ENCODE measurements at regions not wholly inside any gene's neighbourhood (a gene's known extent, or its start where the extent isn't known, plus 50 kb on each side); places are given as distances from the start of the nearest gene placed in this dataset.

DNA sequence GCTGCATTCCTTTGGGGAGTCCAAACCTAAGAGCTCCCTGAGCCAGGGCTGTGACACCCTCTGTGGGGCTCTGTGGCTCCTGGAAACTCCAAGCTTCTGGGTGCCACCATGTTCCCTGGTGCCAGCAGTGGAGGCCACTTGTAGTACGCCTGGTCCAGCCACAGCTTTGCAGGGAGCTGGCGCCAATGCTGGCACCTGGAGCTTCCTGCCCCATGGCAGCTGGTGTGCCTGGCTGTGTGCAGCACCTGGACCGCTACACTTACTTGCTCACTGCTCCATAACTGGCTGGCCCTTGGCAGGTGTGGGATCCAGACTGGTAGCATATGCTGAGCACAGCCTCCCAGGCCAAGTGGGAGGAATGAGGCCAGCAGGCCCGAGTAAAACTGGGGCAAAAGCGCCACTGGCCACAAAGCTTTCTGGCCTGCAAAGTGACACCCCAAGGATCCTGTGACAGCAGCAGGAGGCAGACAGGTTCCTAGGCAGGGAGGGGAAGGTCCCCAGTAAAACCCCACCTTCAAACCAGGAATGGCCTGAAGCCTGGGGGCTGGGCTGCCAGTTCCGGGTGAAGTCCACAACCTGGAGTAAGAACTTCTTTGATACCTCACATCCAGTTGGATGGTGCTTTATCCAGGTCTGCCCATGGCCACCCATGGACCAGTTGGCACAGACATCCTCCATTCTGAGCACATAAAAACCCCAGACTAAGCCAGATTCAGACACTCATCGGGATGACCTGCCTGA, 461.0 kb downstream of the TBC1D32 start:
- no peak for DNase-seq (ENCODE audit: low spot score)
- Mint-ChIP-seq H3K36me3 (ENCODE audit: low read depth, unreplicated experiment) (no peaks in the 10 kb centered on the region), H3K27ac (ENCODE audit: unreplicated experiment) (no peak overlapping the region), H3K4me1 (ENCODE audit: unreplicated experiment) (no peaks in the 10 kb centered on the region), H3K9me3 (ENCODE audit: unreplicated experiment) (no peaks in the 10 kb centered on the region), H3K4me3 (ENCODE audit: unreplicated experiment) (no peak overlapping the region), H3K27me3 (ENCODE audit: unreplicated experiment) (peaks cover 2% of the 10 kb centered on the region)
- TF ChIP-seq, protein P1, sequence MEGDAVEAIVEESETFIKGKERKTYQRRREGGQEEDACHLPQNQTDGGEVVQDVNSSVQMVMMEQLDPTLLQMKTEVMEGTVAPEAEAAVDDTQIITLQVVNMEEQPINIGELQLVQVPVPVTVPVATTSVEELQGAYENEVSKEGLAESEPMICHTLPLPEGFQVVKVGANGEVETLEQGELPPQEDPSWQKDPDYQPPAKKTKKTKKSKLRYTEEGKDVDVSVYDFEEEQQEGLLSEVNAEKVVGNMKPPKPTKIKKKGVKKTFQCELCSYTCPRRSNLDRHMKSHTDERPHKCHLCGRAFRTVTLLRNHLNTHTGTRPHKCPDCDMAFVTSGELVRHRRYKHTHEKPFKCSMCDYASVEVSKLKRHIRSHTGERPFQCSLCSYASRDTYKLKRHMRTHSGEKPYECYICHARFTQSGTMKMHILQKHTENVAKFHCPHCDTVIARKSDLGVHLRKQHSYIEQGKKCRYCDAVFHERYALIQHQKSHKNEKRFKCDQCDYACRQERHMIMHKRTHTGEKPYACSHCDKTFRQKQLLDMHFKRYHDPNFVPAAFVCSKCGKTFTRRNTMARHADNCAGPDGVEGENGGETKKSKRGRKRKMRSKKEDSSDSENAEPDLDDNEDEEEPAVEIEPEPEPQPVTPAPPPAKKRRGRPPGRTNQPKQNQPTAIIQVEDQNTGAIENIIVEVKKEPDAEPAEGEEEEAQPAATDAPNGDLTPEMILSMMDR (IDR thresholded peaks at IDR 0.05; ENCODE audit: unreplicated experiment), result no peak

DNA sequence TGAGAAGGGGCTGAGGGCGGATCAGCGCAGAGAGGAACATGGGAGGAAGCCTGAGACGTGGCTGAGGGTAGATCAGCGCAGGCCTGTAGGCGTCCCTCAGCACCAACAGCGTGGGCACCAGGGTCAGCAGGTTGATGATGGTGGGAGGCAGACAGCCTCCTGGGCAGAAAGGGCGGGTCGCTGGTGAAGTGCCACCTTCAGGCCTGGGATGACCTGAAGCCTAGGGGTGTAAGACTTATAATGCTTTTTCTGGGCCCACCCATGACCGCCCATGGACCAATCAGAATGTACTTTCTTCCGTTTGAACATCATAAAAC, 462.1 kb downstream of the TBC1D32 start:
- Mint-ChIP-seq H3K4me1 (ENCODE audit: unreplicated experiment) (no peaks in the 10 kb centered on the region), H3K36me3 (ENCODE audit: low read depth, unreplicated experiment) (no peaks in the 10 kb centered on the region), H3K27me3 (ENCODE audit: unreplicated experiment) (peaks cover 2% of the 10 kb centered on the region), H3K9me3 (ENCODE audit: unreplicated experiment) (no peaks in the 10 kb centered on the region), H3K27ac (ENCODE audit: unreplicated experiment) (no peak overlapping the region), H3K4me3 (ENCODE audit: unreplicated experiment) (no peak overlapping the region)
- no peak for DNase-seq (ENCODE audit: low spot score)
- TF ChIP-seq, protein P1 (IDR thresholded peaks at IDR 0.05; ENCODE audit: unreplicated experiment), result no peak

DNA sequence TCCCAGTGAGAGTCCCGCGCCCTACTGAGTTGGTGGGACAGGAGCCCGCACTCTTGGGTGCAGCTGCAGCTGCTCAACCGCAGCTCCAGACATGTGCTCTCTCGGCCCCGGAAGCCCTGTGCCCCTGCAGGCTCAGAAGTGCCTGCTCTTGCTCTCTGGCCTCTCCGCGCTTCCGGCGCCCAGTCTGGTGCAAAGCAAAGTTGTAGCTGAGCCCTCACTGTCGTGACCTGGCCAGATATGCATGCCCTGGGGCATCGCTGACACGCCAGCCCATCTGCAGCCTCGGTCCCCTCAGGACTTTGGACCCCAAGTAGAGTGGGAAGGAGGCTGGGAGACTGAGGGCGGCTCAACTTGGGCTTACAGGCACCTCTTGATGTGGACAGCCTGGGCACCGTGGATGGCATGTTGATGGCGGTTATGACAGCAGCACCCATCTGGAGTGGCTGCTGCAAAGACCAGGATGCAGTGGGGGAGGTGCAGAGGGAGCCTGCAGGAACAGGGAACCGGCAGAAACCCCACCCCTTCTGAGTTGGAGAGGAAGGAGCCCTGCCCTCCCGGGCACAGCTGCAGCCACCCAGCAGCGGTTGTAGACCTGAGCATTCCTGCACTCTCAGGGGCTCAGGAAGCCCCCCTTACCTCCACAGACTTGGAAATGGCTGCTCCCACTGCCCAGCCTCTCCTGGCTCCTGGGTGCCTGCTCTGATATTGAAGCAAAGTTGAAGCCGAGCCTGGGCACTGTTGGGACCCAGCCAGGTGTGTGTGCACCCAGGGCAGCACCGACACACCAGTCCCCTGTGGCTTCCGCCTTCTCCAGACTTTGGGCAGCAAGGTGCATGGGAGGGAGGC, 462.6 kb downstream of the TBC1D32 start:
- H3K4me3 Mint-ChIP-seq (ENCODE audit: unreplicated experiment), result no peak overlapping the region
- H3K27me3 Mint-ChIP-seq (ENCODE audit: unreplicated experiment), result peaks cover 2% of the 10 kb centered on the region
- no peak for DNase-seq (ENCODE audit: low spot score)
- H3K27ac Mint-ChIP-seq (ENCODE audit: unreplicated experiment), result no peak overlapping the region
- no peaks in the 10 kb centered on the region for H3K36me3 Mint-ChIP-seq (ENCODE audit: low read depth, unreplicated experiment)
- TF ChIP-seq, protein P1 (IDR thresholded peaks at IDR 0.05; ENCODE audit: unreplicated experiment), result no peak
- H3K9me3 Mint-ChIP-seq (ENCODE audit: unreplicated experiment), result no peaks in the 10 kb centered on the region
- no peaks in the 10 kb centered on the region for H3K4me1 Mint-ChIP-seq (ENCODE audit: unreplicated experiment)

DNA sequence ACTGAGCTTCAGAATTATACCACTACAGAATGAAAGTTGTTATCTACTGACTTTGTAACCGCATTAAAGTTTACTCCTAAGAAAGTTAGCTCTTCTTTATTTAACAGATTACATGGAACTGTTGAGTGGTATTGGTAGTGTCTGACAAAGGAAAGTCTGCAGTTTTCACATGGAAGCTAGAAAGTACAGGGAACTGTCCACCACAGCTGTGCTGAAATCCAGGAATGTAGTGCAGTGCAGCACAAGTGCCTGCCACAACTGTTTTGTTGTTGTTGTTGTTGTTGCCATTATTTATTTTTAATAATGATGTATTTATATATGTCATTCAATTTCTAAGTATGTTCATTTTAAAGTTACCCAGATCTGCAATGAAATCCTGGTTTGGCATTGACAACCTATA, 464.9 kb downstream of the TBC1D32 start:
- no peaks in the 10 kb centered on the region for H3K36me3 Mint-ChIP-seq (ENCODE audit: low read depth, unreplicated experiment)
- no peaks in the 10 kb centered on the region for H3K9me3 Mint-ChIP-seq (ENCODE audit: unreplicated experiment)
- no peak overlapping the region for H3K4me3 Mint-ChIP-seq (ENCODE audit: unreplicated experiment)
- H3K4me1 Mint-ChIP-seq (ENCODE audit: unreplicated experiment), result no peaks in the 10 kb centered on the region
- TF ChIP-seq, protein P1 (IDR thresholded peaks at IDR 0.05; ENCODE audit: unreplicated experiment), result no peak
- peak; percentile 55 for DNase-seq (ENCODE audit: low spot score)
- H3K27me3 Mint-ChIP-seq (ENCODE audit: unreplicated experiment), result peaks cover 2% of the 10 kb centered on the region
- no peak overlapping the region for H3K27ac Mint-ChIP-seq (ENCODE audit: unreplicated experiment)

DNA sequence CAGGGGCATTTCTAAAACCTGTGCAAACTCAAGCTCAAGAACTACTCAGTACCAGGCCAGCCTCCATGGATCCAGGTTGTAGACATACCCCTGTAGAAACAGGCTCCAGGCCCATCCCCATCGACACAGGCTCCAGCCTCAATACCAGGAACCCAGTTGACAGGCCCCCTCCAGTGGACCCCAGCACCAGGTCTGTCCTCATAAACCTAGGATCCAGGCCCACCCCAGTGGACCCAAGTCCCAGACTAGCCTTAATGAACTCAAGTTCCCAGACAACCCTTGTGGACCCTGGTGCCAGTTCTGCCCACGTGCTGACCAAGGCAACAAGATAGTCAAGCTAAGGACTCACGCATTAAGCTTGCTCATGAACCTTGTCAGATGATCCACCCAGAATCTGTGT, 476.9 kb downstream of the TBC1D32 start:
- H3K27ac Mint-ChIP-seq (ENCODE audit: unreplicated experiment), result no peak overlapping the region
- H3K4me1 Mint-ChIP-seq (ENCODE audit: unreplicated experiment), result no peaks in the 10 kb centered on the region
- no peak for DNase-seq (ENCODE audit: low spot score)

More for the DNA sequence above, 476.9 kb downstream of the TBC1D32 start:
- Mint-ChIP-seq H3K27me3 (ENCODE audit: unreplicated experiment) (no peaks in the 10 kb centered on the region), H3K4me3 (ENCODE audit: unreplicated experiment) (no peak overlapping the region), H3K9me3 (ENCODE audit: unreplicated experiment) (no peaks in the 10 kb centered on the region), H3K36me3 (ENCODE audit: low read depth, unreplicated experiment) (no peaks in the 10 kb centered on the region)
- TF ChIP-seq, protein P1 (IDR thresholded peaks at IDR 0.05; ENCODE audit: unreplicated experiment), result no peak

Measured in endothelial cell (in vitro differentiated cells).